GM21390 (cell line): ENCODE measurements at regions not wholly inside any gene's neighbourhood (a gene's known extent, or its start where the extent isn't known, plus 50 kb on each side); places are given as distances from the start of the nearest gene placed in this dataset.
"Not testable (repeated sequence)": the region's sequence is repeated elsewhere in the genome, so short reads cannot be mapped to it uniquely, and the experiment has no call there.

Experiments used
- ATAC-seq: cut with Tn5 transposase; IDR thresholded peaks from one replicate; pipeline ENCODE4 v1.9.1; 2021; ENCODE audit not compliant: unreplicated experiment

DNA sequence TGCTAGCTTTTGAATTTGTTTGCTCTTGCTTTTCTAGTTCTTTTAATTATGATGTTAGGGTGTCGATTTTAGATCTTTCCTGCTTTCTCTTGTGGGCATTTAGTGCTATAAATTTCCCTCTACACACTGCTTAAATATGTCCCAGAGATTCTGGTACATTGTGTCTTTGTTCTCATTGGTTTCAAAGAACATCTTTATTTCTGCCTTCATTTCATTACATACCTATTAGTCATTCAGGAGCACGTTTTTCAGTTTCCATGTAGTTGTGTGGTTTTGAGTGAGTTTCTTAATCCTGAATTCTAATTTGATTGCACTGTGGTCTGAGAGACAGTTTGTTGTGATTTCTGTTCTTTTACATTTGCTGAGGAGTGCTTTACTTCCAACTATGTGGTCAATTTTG is 51.2 kb upstream of the MB21D2 start:
- ATAC-seq: not testable (repeated sequence)

DNA sequence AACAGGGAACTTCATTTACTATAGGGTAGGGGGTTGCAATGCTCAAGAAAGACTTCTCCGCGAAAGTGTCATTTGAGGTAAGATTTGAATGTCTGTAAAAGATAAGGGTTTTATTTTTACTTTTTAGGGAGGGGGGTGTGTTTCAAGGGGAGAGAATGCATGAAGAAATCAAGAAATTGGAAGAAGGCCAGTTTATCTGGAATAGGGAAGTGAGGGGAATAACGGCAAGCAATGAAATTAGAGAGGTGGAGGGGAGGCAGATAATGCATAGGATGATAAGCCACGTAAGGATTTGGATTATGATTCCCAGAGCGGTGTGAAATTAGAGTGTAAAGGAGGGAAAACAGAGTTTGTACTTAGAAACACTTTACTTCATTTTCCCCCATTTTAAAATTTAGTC is 63.0 kb upstream of the MB21D2 start:
- ATAC-seq: no peak

DNA sequence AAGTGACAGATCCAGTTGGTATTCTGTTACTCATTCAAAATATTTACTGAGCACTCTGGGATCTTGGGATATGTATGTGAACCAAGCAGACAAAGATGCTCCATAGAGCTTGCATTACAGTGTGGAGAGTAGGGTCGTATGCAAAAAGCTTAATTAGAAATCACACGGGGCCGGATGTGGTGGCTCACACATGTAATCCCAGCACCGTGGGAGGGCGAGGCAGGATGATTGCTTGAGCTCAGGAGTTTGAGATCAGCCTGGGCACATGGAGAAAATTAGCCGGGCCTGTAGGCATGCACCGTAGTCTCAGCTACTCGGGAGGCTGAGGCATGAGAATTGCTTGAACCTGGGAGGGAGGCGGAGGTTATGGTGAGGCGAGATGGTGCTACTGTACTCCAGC is 68.7 kb upstream of the MB21D2 start:
- no peak for ATAC-seq

DNA sequence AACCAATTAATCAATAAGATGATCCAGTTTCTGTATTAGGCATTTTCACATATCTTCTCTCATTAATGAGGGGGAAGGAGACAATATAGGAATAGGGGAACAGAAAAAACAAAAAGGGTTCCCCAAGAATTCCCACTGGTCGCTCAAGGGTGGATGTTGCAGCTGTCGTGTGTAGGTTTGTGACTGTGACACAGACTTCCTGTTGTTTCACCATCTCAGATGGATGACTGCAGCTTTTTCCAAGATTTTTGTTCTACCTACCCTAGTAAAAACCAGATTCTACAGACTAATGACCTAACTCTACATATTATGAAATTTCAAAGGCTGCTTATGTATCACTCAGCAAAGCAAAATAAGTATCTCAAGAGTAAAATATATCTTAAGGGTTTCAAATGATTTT is 73.7 kb upstream of the MB21D2 start:
- no peak for ATAC-seq

DNA sequence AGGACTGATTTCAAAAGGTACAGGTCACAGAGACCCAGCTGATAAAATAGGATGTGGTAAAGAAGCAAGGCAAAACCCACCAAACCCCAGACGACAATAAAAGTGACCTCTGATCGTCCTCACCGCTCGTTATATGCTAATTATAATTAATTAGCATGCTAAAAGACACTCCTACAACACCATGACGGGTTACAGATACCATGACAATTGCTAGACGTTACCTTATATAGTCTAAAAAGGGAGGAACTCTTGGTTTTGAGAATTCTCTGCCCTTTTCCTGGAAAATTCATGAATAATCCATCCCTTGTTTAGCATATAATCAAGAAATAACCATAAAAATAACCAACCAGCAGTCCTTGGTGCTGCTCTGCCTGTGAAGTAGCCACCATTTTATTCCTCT is 74.7 kb upstream of the MB21D2 start:
- no peak for ATAC-seq

DNA sequence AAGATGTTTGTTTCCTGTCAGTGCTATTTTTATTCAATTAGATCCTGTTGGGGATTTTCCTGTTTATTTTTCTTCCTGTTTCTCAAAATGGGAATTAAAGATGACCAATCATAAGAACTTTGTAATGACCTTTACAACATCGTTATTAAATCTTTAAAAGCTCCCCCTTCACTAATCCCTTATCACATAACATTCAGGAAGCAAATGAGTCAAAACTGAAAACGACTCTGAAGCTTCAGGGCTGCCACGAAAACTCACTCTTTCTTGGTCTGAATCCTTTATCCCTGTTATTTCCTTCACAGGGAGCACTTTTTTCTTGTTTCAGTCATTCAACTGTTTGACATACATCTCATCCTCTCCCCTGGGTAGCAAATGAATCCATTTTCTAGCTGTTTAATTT is 75.8 kb upstream of the MB21D2 start:
- ATAC-seq: no peak

DNA sequence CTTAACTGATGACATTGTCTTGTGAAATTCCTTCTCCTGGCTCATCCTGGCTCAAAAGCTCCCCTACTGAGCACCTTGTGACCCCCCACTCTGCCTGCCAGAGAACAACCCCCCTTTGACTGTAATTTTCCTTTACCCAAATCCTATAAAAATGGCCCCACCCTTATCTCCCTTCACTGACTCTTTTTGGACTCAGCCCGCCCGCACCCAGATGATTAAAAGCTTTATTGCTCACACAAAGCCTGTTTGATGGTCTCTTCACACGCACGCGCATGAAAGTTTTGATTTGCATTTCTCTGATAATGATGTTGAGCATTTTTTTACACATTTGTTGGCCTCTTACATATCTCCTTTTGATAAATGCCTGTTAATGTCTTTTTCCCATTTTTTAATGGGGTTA is 83.5 kb upstream of the MB21D2 start:
- not testable (repeated sequence) for ATAC-seq

DNA sequence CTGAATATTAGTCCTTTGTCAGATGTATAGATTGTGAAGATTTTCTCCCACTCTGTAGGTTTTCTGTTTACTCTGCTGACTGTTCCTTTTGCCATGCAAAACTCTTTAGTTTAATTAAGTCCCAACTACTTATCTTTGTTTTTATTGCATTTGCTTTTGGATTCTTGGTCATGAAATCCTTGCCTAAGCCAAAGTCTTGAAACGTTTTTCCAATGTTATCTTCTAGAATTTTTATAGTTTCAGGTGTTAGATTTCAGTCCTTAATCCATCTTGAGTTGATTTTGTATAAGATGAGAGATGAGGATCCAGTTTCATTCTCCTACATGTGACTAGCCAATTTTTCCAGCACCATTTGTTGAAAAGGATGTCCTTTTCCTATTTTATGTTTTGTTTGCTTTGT is 86.0 kb upstream of the MB21D2 start:
- not testable (repeated sequence) for ATAC-seq

DNA sequence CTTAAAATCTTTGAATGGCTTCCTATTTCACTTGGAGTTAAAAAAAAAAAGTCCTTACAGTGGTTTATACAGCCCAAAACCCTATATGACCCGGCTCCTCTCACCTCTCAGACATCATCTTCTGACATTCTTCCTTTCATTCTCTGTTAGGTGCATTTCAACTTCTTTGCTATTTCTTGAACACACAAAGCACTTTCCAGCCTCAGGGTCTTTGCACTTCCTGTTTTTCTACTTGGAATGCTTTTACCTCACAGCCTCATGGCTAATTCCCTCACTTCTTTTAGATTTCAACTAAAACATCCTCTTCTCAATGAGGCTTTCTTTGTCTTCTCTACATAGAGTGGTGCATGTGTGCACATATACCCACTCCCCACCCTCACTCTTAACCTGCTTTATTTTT is 91.0 kb upstream of the MB21D2 start:
- ATAC-seq: no peak

DNA sequence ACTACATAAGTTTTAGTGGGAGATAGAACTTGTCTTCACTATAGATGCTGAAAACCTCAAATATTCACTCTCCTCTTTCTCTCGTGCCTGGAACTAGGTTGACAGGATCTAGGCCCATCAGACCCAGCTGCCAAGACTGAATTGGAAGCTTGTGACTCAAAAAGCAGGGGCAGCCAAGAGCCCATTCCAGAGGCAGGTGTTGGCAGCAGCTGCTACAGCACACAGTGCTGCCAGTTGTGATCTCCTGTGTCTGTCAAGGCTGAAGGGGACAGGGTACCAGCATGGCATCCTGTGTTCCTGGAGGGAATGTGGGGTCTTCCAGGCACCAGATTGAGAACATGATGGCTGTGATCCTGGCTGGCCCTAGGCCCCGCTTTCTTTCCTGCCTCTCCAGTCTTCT is 92.5 kb upstream of the MB21D2 start:
- ATAC-seq: no peak

DNA sequence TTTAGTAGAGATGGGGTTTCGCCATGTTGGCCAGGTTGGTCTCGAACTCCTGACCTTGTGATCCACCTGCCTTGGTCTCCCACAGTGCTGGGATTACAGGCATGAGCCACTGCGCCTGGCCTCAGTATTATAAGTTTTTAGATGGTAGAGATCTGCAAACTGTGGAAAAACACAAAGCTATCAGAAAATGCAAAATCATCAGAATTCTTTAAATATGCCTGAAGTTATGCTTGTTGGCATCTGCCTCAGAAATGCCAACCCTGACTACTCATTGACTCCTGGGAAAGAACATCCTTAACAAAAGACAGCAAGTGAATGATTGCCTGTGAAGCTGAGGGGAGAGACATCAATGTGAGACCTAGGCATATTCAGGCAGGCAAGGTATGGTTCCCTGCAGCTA is 94.3 kb upstream of the MB21D2 start:
- ATAC-seq: no peak

DNA sequence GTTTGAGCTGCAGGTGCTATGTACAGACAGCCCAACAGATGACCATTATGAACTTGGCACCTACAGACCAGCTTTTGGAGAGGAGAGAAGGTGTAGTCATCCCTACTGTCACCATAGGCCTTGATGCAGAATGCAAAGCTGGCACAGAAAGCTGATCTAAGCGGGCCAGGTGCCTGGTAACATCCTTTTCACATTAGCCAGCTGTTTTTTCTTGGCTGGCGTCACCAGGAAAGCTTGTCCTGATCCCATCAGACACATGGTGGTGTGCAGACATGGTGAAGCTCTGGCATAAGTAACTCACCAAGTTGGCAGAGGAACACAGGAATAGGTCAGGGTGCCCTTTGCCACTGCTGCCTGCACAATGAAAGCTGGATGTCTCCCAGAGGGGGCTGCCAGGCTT is 97.2 kb upstream of the MB21D2 start:
- ATAC-seq: no peak

DNA sequence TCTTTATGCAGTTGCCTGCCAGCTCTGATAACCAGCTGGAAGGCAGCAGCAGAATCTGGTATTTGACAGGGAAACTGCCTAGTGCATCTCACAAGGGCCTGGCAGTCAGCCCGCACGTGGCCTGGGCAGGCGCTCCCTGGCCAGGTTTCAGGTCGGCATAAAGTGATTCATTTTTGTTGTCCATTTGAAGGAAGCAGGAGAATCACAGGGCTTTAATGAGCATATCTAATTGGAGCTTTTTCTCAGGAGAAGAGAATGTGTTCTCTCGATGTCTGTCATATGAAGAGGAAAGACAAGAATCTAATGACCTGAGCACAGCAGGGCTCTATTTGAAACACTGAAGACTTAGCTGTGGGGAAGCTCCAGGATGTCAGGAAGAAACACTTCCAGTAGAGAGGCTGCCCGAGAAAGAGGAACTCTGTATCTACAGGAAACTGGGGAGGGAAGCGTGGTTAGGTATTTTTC is 98.8 kb upstream of the MB21D2 start:
- no peak for ATAC-seq

DNA sequence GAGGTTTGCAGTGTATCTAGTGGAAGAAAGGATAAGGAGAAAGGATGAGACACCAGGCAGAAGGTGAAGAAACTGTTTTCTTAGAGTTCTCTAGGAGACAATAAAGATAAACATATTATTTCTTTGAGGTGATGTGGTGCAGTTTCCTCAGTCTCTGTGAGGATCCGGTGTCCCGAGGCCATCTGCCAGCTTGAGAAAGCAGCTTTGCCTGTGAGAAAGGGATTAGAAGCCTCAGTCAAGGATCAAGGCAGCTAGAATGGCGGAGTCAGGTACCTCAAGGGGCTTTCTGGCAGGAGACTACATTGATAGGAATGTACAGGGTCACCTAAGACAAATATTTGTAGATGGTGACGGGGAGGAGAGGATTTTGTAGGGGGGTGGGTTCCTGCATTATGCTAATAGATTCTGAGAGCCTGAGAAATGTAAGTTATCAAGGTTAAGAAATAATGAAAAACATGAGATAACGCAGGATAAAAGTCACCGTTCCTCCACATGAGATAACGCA is 103.9 kb upstream of the MB21D2 start:
- ATAC-seq: no peak

DNA sequence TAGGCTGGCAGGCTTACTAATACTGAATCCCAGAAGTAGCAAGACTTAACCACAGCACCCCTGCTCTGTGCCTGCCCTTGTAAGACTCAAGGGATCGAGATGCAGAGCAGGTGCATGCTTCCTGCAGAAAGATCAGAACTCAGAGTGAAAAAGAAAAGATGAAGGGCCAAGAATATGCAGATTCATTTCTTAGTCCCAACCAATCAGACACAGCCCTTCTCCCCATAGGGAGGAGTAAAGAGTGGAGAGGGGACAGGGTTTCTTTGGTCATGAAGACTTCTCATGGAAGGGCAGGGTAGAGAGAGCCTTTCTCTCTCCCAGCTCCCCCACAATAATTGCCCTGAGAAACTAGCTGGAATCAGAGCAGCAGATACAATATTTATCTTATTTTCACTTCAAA is 105.6 kb upstream of the MB21D2 start:
- no peak for ATAC-seq

DNA sequence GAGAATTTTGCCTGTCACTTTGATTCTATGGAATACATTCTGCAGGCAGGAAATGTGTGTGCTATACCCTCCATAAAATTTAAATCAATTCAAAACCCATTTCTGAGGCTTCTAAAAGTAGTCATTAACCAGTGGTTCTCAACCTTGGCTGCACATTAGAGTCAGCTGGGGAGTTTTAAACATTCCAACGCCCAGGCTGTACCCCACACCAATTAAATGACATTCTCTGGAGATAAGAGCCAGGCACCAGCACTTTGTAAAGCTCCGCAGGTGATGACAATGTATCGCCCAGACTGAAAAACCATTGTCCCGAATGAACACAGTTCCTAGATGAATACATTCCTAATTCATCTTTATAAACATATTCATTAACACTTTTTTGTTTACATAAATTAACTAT is 110.6 kb upstream of the MB21D2 start:
- ATAC-seq: no peak

DNA sequence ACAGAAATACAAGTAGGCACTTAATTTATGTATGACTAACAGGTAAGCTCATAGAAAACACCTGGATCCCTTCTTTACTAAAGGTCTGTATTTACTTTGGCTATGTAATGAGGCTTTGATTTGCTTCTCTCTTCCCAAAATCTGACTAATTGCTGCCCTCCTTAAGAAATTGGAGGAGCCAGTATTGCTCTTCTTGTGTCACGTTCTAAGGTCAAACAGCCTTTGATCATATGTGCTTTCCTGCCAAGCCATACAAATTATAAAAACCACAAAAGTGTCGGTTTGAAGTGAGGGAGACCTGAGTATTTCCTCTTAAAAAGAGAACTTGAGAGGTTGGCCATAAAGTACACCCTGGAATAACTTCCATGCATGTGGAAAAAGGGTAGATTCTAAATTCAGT is 112.1 kb upstream of the MB21D2 start:
- ATAC-seq: no peak

DNA sequence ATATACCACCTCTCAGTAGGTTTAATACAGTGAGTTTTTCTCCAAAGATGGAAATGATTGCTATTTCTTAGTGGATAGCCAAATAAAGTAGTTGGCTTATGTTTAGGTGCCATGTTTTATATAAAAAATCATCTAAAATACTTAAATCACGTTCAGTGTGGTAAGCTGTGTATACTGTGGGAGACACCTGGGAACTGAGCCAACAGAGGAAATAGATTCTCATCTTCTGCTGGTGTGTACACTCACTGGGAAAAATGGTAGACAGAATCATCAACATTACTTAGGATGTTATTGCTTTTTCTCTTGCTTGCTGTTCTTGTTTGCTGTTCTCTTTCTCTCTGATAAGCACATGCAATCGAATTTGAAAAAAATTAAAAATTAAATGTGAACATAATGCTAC is 112.6 kb upstream of the MB21D2 start:
- no peak for ATAC-seq

DNA sequence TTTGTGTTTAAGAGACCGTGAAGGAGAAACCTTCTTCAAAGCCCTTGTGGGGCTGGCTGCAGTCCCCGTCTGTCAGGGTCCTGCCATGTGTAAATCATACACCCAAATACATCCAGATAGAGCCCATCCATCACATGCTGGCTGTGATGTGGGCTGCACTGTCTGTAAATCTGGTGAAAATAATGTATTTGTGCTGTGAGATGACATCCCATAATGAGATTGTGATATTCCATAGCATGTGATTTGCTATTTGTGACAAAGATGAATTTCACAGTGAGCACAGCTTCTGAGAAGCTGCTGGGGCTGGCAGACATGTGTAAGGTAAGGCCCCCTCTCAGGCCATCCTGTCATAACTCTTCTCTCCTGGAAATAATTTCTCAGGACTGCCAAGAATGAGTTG is 114.3 kb upstream of the MB21D2 start:
- no peak for ATAC-seq

DNA sequence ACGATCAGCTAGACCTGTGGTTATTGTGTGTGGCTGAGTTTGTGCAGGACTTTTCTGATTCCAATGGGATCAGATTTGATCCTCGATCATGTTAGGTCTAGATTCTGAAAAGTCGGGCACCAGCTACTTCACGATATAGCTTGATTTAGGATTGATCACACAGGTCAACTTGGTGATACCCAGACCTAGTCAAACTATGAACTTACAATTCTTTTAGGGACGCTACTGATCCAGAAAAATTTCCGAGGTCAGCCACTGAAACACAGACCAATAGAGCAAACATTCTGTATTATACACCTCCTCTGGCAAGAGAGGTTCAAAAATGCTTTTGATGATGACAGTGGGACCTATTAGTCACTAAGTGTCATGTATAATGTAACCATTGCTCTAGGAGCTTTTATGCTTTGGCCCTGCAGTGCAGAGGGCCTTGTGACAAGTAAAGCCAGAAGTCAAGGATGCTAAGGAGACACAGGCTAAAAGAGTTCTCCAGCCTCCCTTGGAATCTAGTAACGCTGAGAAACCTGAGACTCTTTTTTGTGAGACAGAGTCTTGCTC is 115.6 kb upstream of the MB21D2 start:
- no peak for ATAC-seq

DNA sequence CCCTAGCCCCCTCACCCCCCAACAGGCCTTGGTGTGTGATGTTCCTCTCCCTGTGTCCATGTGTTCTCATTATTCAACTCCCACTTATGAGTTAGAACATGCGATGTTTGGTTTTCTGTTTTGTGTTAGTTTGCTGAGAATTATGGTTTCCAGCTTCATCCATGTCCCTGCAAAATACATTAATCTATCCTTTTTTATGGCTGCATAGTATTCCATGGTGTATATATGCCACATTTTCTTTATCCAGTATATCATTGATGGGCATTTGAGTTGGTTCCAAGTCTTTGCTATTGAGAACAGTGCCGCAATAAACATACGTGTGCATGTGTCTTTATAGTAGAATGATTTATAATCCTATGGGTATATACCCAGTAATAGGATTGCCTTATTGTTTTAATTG is 120.2 kb upstream of the MB21D2 start:
- not testable (repeated sequence) for ATAC-seq

DNA sequence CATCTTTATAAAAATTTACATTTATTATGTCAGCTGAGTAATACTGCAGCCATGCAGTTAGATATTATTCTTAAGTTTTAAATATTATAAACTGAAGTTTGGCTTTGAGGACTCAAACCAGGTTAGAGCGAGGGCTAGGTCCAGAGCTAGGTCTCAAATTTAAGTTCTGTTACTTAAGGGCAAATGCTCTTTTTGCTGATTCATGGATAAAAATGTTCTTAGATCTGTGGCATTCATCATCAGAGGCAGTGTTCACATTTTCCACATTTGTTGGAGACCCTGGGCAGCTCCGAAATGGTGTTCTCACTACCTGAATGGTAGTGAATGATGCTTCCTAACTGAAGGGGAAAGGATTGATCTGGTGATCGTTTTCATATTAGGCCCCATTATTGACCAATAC is 121.4 kb upstream of the MB21D2 start:
- no peak for ATAC-seq

DNA sequence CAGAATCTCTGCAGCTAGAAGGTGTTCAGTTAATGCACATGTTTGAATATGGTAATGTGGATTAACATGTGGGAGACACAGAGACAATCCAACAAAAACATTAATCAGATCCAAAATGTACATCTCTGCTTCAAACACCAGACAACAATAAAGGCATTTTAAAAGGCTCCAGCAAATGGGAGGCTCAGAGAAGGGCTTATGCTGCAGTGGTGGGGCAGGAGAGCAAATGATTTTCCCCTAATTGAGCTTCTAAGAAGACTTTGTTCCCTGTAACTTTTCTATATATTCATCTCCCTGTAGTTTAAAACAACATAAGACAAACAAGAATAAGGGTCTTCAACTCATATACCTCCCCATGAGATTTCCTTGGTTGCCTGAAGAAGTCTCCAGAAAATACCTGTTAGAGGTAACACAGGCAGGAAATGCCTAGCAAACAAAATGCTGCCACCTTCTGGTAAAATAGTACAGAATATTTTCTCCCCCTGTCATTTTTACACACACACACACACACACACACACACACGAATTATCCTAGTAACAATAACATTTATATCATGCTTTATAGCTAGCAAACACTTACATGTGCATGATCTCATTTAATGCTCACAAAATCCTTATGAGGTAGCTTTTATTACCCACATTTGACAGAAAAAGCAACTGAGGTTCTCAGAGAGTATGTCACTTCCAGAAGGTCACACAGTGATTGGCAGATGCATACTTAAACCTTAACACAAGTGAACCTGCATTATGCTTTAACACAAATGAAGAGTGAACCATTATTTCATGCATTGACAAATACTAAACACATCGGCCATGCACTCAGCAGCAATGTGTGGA is 123.4 kb upstream of the MB21D2 start:
- ATAC-seq: peak; percentile 65
